ENCODE measurements at regions not wholly inside any gene's neighbourhood (a gene's known extent, or its start where the extent isn't known, plus 50 kb on each side); places are given as distances from the start of the nearest gene placed in this dataset.

DNA sequence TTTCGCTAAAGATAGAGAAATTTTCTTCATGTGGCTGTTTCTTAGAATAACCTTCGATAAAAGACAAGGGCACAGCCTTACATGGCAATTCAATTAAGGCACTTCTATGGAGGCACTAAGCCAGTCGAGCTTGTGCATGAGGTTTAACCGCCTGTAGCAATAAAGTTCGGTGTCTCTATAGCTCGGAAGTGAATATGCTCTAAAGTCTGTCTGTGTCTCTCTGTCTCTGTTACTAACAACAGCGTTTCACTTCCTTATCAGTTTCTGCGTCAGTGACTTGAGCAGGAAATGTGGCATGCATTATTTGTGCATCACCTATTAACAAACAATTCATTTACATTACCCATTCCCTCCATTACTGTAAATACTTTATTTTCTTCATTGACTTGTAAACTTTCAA, 365.1 kb upstream of the NETO1 start:
- DNase-seq (ENCODE audit: low read depth) = no peak

DNA sequence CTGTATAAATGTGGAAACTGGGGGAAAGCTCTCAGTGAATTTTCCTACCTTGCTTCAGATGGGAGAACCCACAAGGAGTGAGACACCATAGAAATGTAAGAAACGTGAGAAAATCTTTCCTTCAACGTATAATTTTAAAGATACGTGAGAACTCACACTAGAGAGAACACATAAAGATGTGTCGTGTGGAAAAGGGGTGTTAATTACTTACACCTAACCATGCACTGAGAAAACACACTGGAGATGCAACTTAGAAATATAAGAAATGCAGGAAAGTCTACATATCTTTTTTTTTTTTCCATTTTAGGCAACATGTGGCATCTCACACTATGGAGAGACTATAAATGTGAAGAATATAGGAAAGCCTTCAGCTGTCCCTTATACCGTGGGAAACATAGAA, 352.9 kb upstream of the NETO1 start:
- no peak for DNase-seq (ENCODE audit: low read depth)

DNA sequence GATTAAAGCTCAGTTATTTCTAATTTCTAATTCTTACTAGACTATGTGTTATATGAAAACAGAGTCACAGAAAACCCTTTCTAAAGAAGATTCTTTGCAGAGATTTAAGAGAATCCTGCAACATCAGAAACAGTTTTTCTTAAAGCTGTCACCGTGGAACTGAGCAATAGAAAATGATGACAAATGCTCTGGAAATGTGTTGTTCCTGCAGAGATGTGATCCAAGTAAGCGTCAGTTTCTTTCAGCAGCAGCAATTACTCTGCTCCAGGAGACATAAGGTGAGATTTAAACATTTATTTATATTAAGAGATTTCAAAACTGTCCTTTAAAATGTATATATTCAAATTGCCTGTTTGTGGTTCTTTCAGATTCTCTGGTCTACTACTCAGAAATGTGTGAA, 350.5 kb upstream of the NETO1 start:
- DNase-seq (ENCODE audit: low read depth) = no peak

DNA sequence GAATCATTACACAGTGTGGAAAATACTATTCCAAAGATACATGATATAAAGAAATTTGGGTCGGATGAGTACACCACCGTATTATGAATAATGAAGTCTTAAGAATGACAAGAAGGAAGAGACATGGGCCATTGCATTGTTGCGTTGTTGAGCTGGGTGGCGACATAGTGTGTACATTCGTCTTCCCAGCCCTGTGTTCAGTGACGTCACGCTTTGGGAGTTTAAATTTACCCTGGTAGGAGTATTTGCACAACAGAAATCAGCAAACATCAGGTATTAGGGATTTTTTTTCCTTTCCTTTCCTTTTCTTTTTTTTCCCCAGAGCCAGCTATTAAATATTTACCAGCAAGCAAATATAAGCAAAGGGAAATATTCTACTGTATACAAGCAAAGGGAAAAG, 347.2 kb upstream of the NETO1 start:
- DNase-seq (ENCODE audit: low read depth) = no peak

DNA sequence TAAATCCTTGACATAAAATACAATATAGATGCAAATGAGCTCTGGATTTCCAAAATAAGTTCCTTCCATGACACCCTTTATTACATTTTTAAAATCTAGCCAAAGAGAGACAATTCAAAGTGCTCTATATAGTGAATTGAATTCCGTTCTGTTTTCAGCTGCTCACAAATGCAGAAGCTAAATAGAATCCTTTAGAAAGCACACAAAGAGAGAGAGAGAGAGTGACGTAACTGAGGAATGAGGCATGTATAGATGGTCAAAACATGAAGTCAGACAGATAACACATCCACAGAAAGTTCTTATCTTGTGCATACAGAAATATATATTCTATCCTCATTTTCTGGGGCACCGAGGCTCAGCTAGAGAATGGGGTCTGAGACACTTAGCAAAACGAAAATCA, 344.7 kb upstream of the NETO1 start:
- no peak for DNase-seq (ENCODE audit: low read depth)

DNA sequence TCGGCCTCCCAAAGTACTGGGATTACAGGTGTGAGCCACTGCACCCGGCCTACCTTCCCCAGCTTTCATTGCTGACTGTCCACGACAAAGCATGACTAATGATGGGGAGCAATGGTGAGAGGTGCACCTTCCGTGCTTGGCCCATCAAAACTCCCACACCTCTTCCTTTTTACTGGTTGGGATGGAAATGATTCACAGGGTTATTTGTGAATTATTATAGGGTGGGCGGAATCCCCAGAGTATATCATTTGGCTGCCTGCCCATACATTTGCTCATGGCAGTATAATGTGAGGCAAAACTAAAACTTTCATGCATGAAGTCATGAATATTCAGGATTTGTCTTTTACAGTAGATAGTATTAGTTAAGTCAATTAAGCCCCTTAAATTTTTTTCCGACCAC, 334.2 kb upstream of the NETO1 start:
- no peak for DNase-seq (ENCODE audit: low read depth)

DNA sequence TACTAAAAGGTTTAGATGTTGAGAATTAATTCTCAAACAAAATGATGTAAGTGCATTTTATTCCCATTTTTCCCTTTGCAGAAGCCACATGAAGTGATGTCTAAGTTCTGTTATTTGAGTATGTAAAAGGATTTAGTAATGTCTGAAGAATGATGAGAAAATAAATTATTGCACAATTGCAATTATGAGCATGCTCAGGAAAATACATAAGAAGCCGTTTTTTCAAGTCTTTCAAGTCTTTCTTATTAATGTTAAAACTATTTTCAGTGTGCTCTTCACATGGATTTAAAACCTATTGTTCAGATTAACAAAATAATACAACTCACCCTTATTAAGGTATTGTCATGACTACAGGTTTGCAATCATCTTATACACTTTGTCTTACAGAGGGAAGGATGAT, 331.4 kb upstream of the NETO1 start:
- no peak for DNase-seq (ENCODE audit: low read depth)

DNA sequence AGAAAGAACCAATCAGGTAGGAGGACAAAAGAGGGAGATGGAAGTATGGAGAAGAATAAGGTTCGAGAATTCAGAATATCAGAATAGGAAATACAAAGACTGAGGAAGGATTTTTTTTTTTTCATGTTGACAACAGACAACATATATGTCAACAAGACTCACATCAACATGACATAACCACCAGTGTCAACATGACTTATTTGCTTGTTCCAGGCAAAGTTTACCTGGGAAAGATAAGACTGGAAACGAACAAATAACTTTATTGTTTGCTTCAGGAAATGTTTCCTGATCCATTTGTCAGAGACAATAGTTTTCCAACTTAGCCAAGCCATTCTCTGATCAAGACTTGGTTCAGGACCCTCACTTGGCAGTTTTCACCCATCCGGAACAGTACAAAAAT, 321.9 kb upstream of the NETO1 start:
- DNase-seq (ENCODE audit: low read depth) = no peak

DNA sequence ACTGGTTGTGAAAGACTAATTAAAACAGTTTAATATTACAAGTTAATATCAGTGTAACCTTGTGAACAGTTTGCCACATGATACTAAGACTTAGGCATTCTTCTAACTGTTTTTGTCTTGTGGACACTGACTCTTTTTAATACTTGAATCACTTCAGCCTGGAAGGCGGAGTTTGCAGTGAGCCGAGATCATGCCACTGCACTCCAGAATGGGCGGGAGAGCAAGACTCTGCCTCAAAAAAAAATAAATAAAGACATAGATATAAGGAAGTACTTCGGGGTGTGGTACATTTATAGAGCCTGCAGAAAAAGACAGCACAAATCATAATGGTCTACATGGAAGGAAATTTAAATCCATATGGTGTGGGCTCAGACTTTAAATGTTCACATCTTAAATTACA, 300.4 kb upstream of the NETO1 start:
- DNase-seq (ENCODE audit: low read depth) = no peak

DNA sequence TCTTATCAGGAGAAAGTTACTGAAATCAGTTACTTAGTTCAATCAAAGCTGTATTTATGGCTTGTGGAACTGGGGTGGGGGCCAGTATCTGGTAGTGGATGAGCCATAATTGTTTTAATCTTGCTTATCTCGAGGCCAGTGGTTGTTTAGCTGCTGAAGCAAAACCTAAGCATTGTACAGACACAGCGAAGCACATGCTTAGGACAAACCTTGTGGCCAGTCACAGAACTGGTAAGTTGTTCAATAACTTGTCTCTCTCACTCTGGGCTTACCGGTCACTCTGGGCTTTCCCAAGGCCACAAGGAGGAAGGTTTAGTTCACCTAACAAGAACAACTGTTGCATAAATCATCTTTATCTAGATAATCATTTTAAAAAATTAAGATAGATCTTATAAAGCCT, 296.6 kb upstream of the NETO1 start:
- DNase-seq (ENCODE audit: low read depth) = no peak

DNA sequence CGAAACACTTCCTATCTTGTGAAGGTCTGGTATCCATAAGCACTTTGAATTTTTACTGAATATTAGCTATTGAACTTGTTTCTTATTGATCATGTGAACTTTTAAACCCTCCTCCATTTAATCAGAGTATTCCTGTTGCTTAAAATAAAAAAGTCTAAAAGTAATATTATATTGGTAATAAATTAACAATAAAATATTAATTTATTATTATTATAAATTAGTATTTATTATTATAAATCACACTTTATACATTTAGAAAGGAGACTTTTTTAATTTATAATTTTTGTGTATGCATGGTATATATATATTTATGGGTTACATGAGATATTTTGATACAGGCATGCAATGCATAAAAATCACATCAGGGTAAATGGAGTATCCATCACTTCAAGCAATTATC, 295.4 kb upstream of the NETO1 start:
- no peak for DNase-seq (ENCODE audit: low read depth)

DNA sequence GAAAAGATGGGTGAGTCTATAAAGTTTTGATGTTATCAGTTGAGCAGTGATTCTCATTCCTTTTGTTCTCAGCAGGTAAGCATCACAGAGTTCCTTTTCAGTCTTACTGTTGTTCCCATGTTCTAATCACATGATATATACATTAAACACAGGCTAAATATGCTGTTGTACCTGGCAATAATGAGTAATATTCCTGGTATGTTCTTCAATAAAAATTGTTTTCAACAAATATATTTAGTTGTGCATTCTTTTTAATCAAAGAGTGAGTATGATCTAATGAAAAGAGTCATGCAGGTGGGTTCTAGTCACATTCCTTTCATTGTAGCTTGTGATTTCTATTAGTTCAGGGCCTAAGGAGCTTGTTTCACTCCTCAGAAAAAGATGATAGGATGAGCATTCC, 288.3 kb upstream of the NETO1 start:
- DNase-seq (ENCODE audit: low read depth) = no peak

DNA sequence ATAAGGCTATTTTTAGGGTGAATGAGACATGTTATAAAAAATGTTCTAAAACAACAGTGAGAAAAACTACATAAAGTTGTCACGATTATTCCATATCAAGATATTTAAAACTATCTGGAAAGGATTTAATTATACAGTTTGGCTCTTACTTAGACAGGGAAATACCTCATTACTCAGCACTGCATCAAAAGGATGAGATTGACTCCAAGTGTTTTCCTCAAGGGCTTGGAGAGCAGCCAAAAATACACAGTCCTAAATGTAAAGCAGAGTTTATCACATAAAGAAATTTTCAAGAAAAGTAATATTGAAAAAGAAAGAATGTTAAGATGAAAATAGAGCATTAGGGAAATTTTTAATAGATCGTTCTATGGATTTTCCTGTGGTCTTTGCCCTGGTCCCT, 285.5 kb upstream of the NETO1 start:
- no peak for DNase-seq (ENCODE audit: low read depth)

DNA sequence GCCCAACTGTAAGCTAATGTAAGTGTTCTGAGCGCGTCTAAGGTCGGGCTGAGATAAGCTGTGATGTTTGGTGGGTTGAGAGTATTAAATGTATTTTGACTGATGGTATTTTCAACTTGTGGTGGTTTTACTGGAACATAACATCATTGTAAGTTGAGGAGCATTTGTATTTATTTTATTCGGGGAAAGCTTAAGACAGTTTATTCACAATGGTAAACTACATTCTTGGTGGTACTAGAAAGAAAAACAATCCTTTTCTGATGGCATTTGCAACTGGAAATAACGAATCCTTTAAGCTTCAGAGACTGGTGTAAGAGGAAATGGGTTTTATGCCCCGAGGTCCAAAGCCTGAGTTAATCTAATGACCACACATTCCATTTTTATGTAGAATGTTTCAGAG, 283.3 kb upstream of the NETO1 start:
- no peak for DNase-seq (ENCODE audit: low read depth)

DNA sequence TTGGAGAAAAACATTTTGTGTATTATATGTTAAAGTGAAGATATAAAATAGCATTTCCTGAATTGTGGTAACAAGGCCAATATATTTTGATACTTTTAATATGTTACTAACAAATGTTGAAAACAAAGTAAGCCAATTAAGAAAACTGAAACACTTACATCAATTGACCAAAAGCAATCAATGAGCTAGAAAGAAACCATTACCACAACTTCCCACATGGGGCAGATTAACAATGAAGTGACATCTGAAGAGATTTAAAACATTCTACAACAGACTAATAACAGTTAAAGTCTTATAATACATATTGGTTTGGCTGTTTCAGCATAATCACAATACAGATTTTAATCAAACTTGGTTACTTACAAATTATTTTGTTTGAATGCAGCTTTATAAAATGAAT, 282.4 kb upstream of the NETO1 start:
- DNase-seq (ENCODE audit: low read depth) = no peak

DNA sequence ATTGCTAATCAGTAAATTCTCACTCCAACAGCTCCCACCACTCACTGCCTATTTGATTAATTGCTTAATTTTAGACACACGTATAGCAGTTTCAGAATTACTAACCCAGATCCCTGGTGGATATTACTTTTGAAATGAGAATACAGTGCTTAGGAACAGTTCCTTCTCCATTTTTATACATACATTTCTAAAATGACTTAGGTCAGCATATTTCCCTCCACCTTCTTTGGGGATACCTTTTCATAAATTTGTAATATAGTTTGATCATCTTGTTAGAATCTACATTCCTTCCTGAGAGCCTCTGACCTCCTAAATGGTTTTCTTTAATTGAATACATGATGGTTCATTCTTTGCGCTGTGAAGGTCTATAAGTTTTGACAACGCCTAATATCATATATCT, 279.8 kb upstream of the NETO1 start:
- DNase-seq (ENCODE audit: low read depth) = no peak

DNA sequence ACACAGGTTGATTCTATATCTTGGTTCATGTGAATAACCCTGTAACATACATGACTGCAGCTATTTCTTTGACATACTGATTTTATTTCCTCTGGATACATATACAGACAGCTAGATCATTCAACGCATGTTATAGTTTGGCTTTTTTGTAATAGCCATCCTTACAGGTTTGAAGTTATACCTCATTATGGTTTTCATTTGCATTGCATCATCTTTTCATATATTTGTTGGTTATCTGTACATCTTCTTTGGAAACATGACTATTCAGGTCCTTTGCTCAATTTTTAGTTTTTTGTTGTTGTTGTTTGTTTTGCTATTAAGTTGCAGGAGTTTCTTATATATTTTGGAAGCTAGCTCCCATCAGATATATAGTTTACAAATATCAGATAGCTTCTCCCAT, 276.2 kb upstream of the NETO1 start:
- no peak for DNase-seq (ENCODE audit: low read depth)

DNA sequence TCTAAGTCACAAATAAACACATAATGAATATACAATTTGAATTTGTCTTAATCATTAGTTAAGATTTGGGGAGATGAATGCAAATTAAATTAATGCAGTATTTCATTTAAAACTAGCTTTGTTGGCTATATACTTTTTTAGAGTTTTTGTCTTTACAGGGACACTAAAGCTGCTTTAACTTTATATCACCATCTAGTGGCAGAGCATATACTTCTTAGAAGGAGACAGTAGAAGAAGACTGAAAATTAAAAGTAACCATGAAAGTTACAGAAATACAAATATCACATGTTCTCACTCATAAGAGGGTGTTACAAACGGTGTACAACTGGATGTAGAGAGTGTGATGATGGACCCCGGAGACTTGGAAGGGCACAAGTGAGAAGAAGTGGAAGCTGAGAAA, 268.3 kb upstream of the NETO1 start:
- DNase-seq (ENCODE audit: low read depth) = no peak

DNA sequence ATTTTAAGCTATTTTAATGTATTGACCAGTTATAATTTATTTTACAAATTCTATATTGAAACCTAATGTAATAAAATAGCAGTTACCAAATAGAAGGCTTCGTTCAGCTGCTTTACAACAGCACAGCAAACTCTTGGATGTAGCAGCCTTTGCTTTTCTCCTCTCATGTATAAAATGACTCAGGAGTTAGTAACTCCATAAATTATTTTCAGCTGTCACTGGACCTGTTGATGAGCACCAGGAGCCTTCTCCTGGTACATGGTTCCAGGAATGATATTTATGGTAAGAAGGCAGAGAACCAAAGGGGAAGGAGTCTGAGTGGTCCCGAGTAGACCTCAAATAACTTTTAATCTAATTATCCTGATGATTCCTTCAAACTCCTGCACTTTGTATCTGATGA, 256.4 kb upstream of the NETO1 start:
- DNase-seq (ENCODE audit: low read depth) = no peak

DNA sequence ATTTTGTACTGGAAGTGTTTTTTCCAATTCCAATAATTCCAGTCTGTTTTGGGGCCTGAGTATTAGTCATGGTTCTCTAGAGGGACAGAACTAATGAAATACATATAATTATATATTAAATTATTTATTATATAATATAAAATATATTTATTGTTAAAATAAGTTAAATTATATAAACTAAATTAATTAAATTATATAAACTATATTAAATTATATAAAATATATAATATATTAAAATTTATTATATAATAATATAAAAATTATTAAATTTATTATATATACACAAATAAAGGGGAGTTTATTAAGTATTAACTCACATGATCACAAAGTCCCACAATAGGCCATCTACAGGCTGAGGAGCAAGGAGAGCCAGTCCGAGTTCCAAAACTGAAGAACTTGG, 253.4 kb upstream of the NETO1 start:
- no peak for DNase-seq (ENCODE audit: low read depth)

DNA sequence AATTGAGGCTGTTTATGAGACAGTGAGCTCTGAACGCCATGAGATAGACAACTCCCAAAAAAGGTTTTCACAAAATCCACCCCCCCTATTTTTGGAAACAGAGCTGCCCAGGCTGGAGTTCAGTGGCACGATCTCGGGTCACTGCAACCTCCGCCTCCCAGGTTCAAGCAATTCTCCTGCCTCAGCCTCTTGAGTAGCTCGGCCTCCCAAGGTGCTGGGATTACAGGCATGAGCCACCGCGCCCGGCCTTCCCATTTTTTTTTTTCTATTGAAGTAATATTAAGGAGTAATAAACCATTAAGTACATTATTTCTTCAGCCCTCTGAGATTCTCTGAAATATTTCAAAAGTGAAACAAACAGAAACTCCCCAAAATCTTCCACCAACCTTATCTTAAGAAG, 252.8 kb upstream of the NETO1 start:
- DNase-seq (ENCODE audit: low read depth) = no peak

DNA sequence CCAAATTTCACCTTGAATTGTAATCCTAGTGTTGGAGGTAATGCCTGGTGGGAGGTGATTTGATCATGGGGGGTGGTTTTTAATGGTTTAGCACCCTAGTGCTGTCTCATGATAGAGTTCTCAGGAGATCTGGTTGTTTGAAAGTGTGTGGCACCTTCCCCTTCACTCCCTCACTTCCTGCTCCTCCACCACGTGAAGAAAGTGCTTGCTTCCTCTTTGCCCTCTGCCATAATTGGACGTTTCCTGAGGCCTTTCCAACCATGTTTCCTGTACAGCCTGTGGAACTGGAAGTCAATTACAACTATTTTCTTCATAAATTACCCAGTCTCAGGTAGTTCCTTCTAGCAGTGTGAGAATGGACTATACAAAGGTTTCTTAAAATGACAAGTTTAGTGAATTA, 251.8 kb upstream of the NETO1 start:
- no peak for DNase-seq (ENCODE audit: low read depth)

DNA sequence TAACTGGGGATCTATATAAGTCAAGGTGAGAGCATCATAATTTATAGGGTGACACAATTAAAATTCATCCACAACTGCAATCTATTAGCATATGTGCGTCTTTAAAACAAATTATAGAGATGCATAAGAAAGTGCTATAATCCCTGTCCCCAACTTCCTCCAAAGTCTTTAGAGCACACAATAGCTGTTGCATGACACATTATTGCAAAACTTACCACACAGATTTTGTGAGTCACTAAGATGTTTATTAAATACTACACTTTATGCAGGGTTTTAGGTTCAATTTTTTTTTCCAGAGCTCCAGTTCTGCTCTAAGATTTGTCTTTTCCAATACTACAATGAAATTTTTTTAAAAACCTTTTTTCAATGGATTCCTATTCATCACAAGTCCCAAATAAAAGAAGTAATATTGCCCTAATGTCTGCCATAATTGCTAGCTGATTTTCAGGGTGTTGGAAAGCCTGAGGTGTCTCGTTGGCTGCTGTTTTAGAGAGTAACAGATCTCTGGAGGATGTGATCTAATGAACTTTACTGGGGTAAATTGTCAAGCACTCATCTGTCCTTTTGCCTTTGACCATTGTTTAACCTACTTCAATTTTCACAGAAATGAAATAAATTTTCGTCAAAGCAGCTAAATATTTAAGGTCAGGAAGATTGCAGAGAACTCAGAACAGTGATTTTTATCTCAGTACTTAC, 250.5 kb upstream of the NETO1 start:
- no peak for DNase-seq (ENCODE audit: low read depth)

DNA sequence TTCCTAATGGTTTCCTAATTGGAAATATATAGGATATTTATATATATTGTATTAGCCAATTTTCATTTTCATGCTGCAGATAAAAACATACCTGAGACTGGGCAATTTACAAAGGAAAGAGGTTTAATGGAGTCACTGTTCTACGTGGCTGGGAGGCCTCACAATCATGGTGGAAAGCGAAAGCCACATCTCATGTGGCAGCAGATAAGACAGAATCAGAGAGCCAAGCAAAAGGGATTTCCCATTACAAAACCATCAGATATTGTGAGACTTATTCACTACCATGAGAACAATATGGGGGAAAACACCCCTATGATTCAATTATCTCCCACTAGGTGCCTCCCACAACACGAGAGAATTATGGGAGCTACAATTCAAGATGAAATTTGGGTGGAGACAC, 242.5 kb upstream of the NETO1 start:
- no peak for DNase-seq (ENCODE audit: low read depth)

DNA sequence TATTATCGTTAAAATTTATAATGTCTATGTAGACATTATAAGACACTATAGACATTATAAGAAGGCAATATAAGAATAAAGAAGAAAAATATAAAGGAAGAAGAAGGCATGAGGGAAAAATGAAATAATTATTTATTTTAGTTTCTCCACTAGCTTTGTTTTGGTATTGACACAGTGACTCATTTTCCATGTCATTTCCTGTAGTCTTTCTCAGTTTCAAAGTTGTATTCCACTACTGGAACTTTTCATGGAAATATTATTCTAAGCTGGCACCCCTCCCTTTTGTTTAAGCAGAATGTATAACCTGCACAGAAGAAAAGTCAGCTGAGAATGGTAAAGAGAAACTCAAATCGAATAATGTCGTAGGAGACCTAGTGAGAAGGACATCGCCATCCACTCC, 234.2 kb upstream of the NETO1 start:
- no peak for DNase-seq (ENCODE audit: low read depth)
